DND-41 (cell line): ENCODE measurements at regions not wholly inside any gene's neighbourhood (a gene's known extent, or its start where the extent isn't known, plus 50 kb on each side); places are given as distances from the start of the nearest gene placed in this dataset.

Source experiments
- EZH2 ChIP-seq: IDR thresholded peaks from 3 replicates; pipeline ENCODE4 v1.6.1; 2012; ENCODE audit warnings: borderline replicate concordance, low read depth, mild to moderate bottlenecking, moderate library complexity, low read length, inconsistent platforms; ENCODE audit not compliant: severe bottlenecking
- TF ChIP-seq, protein P1 (sequence below): IDR thresholded peaks from 2 replicates; pipeline ENCODE4 v1.5.1; 2012; ENCODE audit warnings: borderline replicate concordance, low read length, moderate library complexity, mild to moderate bottlenecking; ENCODE audit not compliant: poor library complexity, severe bottlenecking; ENCODE audit errors: extremely low read depth

DNA sequence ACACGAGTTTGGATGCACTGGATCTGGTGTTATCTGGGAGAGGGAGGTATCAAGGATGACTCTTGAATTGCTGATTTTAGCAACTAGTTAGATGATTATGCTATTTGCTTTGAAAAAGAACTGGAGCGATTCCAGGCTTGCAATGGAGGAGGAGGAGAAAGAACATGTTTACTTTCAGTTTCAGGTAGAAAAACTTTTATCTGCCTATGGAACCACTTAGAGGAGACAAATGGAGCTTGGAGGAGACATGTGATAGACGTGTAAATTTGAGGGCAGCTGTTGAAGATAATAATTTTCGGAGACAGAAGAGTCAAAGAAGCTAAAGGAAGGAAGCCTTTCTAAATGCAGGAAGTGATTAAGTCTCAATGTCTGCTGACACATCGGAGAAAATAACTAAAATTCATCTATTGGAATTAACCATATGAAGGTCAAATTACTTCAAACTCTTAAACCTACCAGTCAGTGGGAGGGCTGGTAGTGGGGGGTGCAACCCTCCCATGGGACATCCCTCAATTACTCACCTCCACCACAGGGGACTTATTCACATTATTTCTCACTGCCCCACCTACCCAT is 56.4 kb upstream of the GNAI1 start:
- TF ChIP-seq, protein P1, sequence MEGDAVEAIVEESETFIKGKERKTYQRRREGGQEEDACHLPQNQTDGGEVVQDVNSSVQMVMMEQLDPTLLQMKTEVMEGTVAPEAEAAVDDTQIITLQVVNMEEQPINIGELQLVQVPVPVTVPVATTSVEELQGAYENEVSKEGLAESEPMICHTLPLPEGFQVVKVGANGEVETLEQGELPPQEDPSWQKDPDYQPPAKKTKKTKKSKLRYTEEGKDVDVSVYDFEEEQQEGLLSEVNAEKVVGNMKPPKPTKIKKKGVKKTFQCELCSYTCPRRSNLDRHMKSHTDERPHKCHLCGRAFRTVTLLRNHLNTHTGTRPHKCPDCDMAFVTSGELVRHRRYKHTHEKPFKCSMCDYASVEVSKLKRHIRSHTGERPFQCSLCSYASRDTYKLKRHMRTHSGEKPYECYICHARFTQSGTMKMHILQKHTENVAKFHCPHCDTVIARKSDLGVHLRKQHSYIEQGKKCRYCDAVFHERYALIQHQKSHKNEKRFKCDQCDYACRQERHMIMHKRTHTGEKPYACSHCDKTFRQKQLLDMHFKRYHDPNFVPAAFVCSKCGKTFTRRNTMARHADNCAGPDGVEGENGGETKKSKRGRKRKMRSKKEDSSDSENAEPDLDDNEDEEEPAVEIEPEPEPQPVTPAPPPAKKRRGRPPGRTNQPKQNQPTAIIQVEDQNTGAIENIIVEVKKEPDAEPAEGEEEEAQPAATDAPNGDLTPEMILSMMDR: no peak
- TF ChIP-seq EZH2: no peak
